CD4-positive, alpha-beta T cell (primary cell): ENCODE measurements at regions not wholly inside any gene's neighbourhood (a gene's known extent, or its start where the extent isn't known, plus 50 kb on each side); places are given as distances from the start of the nearest gene placed in this dataset.
"Not testable (repeated sequence)": the region's sequence is repeated elsewhere in the genome, so short reads cannot be mapped to it uniquely, and the experiment has no call there.

Experiments
- ATAC-seq: fragments of 200-7000 bp; cut with Tn5 transposase; one replicate; pipeline ENCODE4 v1.10.0; 2022; ENCODE audit warnings: mild to moderate bottlenecking; ENCODE audit not compliant: poor library complexity
- CTCF ChIA-PET: fragments of 350-600 bp; sonication (Branson Sonifier 250); formaldehyde crosslinking; loops from one replicate; lab custom pipeline; 2021; ENCODE audit warnings: antibody characterized with exemption, inconsistent platforms; lab: Charles Lee
- POLR2A ChIA-PET: fragments of 350-600 bp; sonication (Branson Sonifier 250); formaldehyde crosslinking; loops from one replicate; lab custom pipeline; 2021; ENCODE audit warnings: antibody characterized with exemption, inconsistent platforms; lab: Charles Lee
- DNase-seq, 14 experiments: peaks; one replicate each; pipeline ENCODE4 v3.0.0-alpha.2; 2013 to 2020; ENCODE audit warnings: mixed read lengths in 2 of 14
- H3K27ac ChIP-seq, 2 donors: one replicate each; pipeline versions ENCODE4 v1.5.1 to v1.7.0; 2013; ENCODE audit warnings: low read length in 2 of 2, low read depth in 1 of 2, mild to moderate bottlenecking in 1 of 2
- H3K27me3 ChIP-seq, 2 experiments: 1 replicate in 1 of 2; 2 replicates in 1 of 2; pipeline versions ENCODE4 v1.6.1 to v1.7.0; 2013; ENCODE audit warnings: low read length in 2 of 2, control low read depth in 1 of 2, mild to moderate bottlenecking in 1 of 2, moderate library complexity in 1 of 2; ENCODE audit not compliant: insufficient read depth in 2 of 2, control insufficient read depth in 1 of 2
- H3K36me3 ChIP-seq: one replicate; pipeline ENCODE4 v1.6.1; 2013; ENCODE audit warnings: low read length, control low read depth; ENCODE audit not compliant: insufficient read depth
- H3K4me1 ChIP-seq: one replicate; pipeline ENCODE4 v1.6.1; 2013; ENCODE audit warnings: low read length, control low read depth; ENCODE audit not compliant: insufficient read depth
- H3K4me3 ChIP-seq: one replicate; pipeline ENCODE4 v1.5.1; 2013; ENCODE audit warnings: mild to moderate bottlenecking, low read length, moderate library complexity
- H3K9me3 ChIP-seq, 2 experiments: 1 replicate in 1 of 2; 2 replicates in 1 of 2; pipeline versions ENCODE4 v1.6.1 to v1.7.0; 2013; ENCODE audit warnings: low read length in 2 of 2, mild to moderate bottlenecking in 2 of 2, control low read depth in 1 of 2, moderate library complexity in 1 of 2; ENCODE audit not compliant: control insufficient read depth in 1 of 2, insufficient read depth in 1 of 2
- H3K27ac Mint-ChIP-seq: one replicate; pipeline ENCODE4 v1.8.0; 2020; ENCODE audit warnings: mixed read lengths
- H3K27me3 Mint-ChIP-seq: one replicate; pipeline ENCODE4 v1.8.0; 2021; ENCODE audit warnings: mixed read lengths
- H3K36me3 Mint-ChIP-seq: one replicate; pipeline ENCODE4 v1.8.0; 2021; ENCODE audit warnings: low read depth, mixed read lengths
- H3K4me1 Mint-ChIP-seq: one replicate; pipeline ENCODE4 v1.8.0; 2021; ENCODE audit warnings: low read depth, mixed read lengths
- H3K4me3 Mint-ChIP-seq: one replicate; pipeline ENCODE4 v1.8.0; 2020; ENCODE audit warnings: mild to moderate bottlenecking, mixed read lengths
- H3K9me3 Mint-ChIP-seq: one replicate; pipeline ENCODE4 v1.8.0; 2020; ENCODE audit warnings: mixed read lengths
- intact Hi-C, 2 experiments: fragments of 100-400 bp; cut with DNase I in 1 of 2; cut with micrococcal nuclease in 1 of 2; formaldehyde crosslinking; loops; one replicate each; pipeline versions ENCODE4 v1.15.1 to v1.9.0; 2023 to 2025; cut with DNase I, micrococcal nuclease
- TF ChIP-seq, protein P1 (sequence below): fragments of 200-600 bp; IDR thresholded peaks from one replicate; pipeline ENCODE4 v1.8.0; 2022; ENCODE audit warnings: antibody characterized with exemption, mild to moderate bottlenecking

DNA sequence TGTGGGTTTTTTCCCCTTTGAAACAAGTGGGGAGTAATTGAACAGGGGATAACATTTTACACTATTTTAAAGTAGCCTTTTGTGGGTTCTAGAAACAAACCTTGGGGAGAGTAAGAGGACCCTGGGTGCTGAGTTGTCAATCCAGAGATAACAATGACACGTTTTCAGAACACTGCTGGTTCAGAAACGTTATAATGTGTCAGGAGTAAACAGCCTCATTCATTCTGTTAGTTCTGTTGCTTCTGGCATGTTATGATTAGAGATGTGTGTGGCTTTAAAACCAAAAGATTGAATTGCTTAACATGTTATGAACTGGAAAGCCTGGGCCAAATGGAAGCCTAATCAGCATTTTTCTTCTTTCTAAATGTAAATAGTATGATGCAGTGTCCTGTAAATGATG, 680.5 kb upstream of the NOVA1 start:
- Histone ChIP-seq H3K4me1 (no peaks in the 10 kb centered on the region), H3K27me3 (no peaks in the 10 kb centered on the region), H3K27ac (no peak overlapping the region), H3K9me3 (no peaks in the 10 kb centered on the region), H3K36me3 (no peaks in the 10 kb centered on the region), H3K4me3 (no peak overlapping the region)
- no peaks in the 10 kb centered on the region for H3K27me3 Mint-ChIP-seq
- CTCF ChIA-PET = no interaction called here
- H3K27ac Mint-ChIP-seq = no peak overlapping the region
- no peaks in the 10 kb centered on the region for H3K4me1 Mint-ChIP-seq
- TF ChIP-seq, protein P1, sequence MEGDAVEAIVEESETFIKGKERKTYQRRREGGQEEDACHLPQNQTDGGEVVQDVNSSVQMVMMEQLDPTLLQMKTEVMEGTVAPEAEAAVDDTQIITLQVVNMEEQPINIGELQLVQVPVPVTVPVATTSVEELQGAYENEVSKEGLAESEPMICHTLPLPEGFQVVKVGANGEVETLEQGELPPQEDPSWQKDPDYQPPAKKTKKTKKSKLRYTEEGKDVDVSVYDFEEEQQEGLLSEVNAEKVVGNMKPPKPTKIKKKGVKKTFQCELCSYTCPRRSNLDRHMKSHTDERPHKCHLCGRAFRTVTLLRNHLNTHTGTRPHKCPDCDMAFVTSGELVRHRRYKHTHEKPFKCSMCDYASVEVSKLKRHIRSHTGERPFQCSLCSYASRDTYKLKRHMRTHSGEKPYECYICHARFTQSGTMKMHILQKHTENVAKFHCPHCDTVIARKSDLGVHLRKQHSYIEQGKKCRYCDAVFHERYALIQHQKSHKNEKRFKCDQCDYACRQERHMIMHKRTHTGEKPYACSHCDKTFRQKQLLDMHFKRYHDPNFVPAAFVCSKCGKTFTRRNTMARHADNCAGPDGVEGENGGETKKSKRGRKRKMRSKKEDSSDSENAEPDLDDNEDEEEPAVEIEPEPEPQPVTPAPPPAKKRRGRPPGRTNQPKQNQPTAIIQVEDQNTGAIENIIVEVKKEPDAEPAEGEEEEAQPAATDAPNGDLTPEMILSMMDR = no peak
- H3K9me3 Mint-ChIP-seq = peaks cover 8% of the 10 kb centered on the region
- no peak overlapping the region for H3K4me3 Mint-ChIP-seq
- DNase-seq = no peak
- intact Hi-C loops = no loop called here
- H3K36me3 Mint-ChIP-seq = no peaks in the 10 kb centered on the region
- POLR2A ChIA-PET = no interaction called here
- ATAC-seq = no peak

DNA sequence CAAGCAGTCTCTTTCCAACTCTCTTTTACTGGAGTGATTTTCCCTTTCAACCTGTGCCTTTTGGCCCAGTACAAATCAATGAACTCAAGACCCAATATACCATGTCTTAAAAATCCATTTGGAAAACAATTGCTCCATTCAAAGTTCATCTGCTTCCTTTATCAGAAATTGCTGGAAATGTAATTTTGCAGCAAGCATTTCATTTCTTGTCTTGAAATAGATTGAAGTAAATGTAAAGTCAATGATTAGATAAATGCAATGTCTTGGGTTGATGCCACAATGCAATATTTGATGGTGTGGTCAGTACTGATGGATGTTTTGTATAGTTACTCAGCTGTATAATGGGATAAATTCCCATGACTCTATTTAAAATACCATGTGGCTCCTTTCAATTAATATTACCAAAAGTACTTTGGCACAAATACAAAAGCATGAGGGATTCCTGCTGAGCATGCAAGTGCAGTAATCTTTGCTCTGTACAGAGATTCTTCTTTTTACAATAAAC, 707.7 kb upstream of the NOVA1 start:
- no peaks in the 10 kb centered on the region for H3K27me3 ChIP-seq
- TF ChIP-seq, protein P1 = no peak
- intact Hi-C loops = no loop called here
- CTCF ChIA-PET = no interaction called here
- H3K9me3 ChIP-seq = peaks cover 4 to 8% of the 10 kb centered on the region in 2 experiments
- no peaks in the 10 kb centered on the region for H3K4me1 ChIP-seq
- ATAC-seq (no peak), DNase-seq (no peak)
- POLR2A ChIA-PET = no interaction called here
- no peaks in the 10 kb centered on the region for H3K36me3 ChIP-seq
- no peak overlapping the region for H3K27ac ChIP-seq
- peaks cover 14% of the 10 kb centered on the region for H3K9me3 Mint-ChIP-seq
- H3K4me1 Mint-ChIP-seq = no peaks in the 10 kb centered on the region
- H3K36me3 Mint-ChIP-seq = no peaks in the 10 kb centered on the region
- H3K27me3 Mint-ChIP-seq = no peaks in the 10 kb centered on the region
- no peak overlapping the region for H3K4me3 ChIP-seq
- H3K4me3 Mint-ChIP-seq = no peak overlapping the region
- no peak overlapping the region for H3K27ac Mint-ChIP-seq

DNA sequence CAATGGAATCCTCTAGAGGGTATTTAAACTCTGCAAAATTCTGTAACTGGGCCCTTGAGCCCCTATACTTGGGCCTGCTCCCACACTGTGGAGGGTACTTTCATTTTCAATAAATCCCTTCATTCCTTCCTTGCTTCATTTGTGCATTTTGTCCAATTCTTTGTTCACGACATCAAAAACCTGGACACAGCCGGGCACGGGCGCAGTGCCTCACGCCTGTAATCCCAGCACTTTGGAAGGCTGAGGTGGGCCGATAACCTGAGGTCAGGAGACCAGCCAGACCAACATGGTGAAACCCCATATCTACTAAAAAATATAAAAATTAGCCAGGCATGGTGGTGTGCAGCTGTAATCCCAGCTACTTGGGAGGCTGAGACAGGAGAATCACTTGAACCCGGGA, 714.9 kb upstream of the NOVA1 start:
- DNase-seq, H3K27me3 Mint-ChIP-seq, H3K4me1 Mint-ChIP-seq, H3K4me3 ChIP-seq, H3K36me3 ChIP-seq, H3K36me3 Mint-ChIP-seq, H3K4me1 ChIP-seq, H3K27ac Mint-ChIP-seq, H3K27ac ChIP-seq, intact Hi-C loops, POLR2A ChIA-PET, H3K27me3 ChIP-seq, CTCF ChIA-PET, ATAC-seq, H3K9me3 Mint-ChIP-seq, H3K9me3 ChIP-seq, H3K4me3 Mint-ChIP-seq: not testable (repeated sequence)

- Mint-ChIP-seq H3K4me3 (no peak overlapping the region), H3K27me3 (no peaks in the 10 kb centered on the region), H3K4me1 (no peaks in the 10 kb centered on the region), H3K27ac (no peak overlapping the region), H3K9me3 (no peaks in the 10 kb centered on the region), H3K36me3 (no peaks in the 10 kb centered on the region)
- CTCF ChIA-PET = no interaction called here
- Histone ChIP-seq H3K36me3 (no peaks in the 10 kb centered on the region), H3K27me3 (no peaks in the 10 kb centered on the region), H3K27ac (no peak overlapping the region), H3K4me3 (no peak overlapping the region), H3K4me1 (no peaks in the 10 kb centered on the region), H3K9me3 (peaks cover 6% of the 10 kb centered on the region in 2 experiments)
- DNase-seq (no peak), ATAC-seq (no peak)
- intact Hi-C loops = no loop called here
- POLR2A ChIA-PET = no interaction called here
- TF ChIP-seq, protein P1 = no peak
These were observed 716.4 kb upstream of the NOVA1 start for GRCh38 chr14:27314231-27314630.
